GM06990 (cell line): ENCODE measurements at regions not wholly inside any gene's neighbourhood (a gene's known extent, or its start where the extent isn't known, plus 50 kb on each side); places are given as distances from the start of the nearest gene placed in this dataset.
A peak's percentile ranks its signal among the peaks of the same experiment; 100 is the strongest.
"Not testable (repeated sequence)": the region's sequence is repeated elsewhere in the genome, so short reads cannot be mapped to it uniquely, and the experiment has no call there.

Experiments
- DNase-seq: peaks from one replicate; pipeline ENCODE4 v3.0.0-alpha.2; 2011; ENCODE audit not compliant: insufficient read length; ENCODE audit errors: extremely low read depth
- H3K27me3 ChIP-seq: replicated peaks from 2 replicates; pipeline ENCODE4 v1.6.0; 2011; ENCODE audit warnings: low read length; ENCODE audit not compliant: control insufficient read depth, insufficient read depth
- H3K36me3 ChIP-seq: 2 replicates; pipeline ENCODE4 v1.5.1; 2011; ENCODE audit warnings: low read length; ENCODE audit not compliant: control insufficient read depth, insufficient read depth
- H3K4me3 ChIP-seq: replicated peaks from 2 replicates; pipeline ENCODE4 v1.5.1; 2011; ENCODE audit warnings: low read depth, mild to moderate bottlenecking, control low read depth, low read length
- TF ChIP-seq, protein P1 (sequence below): IDR thresholded peaks from 2 replicates; pipeline ENCODE4 v1.5.1; 2011; ENCODE audit warnings: low read length, control low read depth, mild to moderate bottlenecking, inconsistent platforms; ENCODE audit not compliant: insufficient read depth, poor library complexity, severe bottlenecking

DNA sequence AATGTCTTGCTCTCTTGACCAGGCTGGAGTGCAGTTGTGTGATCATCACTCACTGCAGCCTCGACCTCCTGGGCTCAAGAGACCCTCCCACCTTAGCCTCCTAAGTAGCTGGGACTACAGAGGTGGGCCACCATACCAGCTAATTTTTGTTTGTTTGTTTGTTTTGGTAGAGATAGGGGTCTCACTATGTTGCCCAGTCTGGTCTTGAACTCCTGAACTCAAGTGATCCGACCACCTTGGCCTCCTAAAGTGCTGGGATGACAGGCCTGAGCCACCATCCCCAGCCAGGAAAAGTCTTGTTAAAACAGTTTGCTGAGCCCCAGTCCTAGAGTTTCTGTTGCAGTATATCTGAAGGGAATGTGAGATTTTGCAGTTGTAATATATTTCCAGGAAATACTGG lies 83.9 kb downstream of the SKIDA1 start:
- Histone ChIP-seq H3K27me3 (no peaks in the 10 kb centered on the region), H3K4me3 (no peak overlapping the region), H3K36me3 (no peaks in the 10 kb centered on the region)

DNA sequence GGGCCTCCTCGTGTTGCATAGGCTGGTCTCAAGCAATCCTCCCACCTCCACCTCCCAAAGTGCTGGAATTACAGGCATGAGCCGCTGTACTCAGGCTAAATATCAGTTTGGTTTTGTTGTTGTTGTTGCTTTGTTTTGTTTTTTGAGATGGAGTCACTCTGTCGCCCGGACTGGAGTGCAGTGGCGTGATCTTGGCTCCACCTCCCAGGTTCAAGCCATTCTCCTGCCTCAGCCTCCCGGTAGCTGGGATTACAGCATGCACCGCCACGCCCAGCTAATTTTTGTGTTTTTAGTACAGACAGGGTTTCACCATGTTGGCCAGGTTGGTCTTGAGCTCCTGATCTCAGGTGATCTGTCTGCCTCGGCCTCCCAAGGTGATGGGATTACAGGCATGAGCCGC lies 86.6 kb downstream of the SKIDA1 start:
- H3K27me3 ChIP-seq, H3K4me3 ChIP-seq, H3K36me3 ChIP-seq, DNase-seq: not testable (repeated sequence)

More for the DNA sequence above, 83.9 kb downstream of the SKIDA1 start:
- TF ChIP-seq, protein P1, sequence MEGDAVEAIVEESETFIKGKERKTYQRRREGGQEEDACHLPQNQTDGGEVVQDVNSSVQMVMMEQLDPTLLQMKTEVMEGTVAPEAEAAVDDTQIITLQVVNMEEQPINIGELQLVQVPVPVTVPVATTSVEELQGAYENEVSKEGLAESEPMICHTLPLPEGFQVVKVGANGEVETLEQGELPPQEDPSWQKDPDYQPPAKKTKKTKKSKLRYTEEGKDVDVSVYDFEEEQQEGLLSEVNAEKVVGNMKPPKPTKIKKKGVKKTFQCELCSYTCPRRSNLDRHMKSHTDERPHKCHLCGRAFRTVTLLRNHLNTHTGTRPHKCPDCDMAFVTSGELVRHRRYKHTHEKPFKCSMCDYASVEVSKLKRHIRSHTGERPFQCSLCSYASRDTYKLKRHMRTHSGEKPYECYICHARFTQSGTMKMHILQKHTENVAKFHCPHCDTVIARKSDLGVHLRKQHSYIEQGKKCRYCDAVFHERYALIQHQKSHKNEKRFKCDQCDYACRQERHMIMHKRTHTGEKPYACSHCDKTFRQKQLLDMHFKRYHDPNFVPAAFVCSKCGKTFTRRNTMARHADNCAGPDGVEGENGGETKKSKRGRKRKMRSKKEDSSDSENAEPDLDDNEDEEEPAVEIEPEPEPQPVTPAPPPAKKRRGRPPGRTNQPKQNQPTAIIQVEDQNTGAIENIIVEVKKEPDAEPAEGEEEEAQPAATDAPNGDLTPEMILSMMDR, result no peak
- DNase-seq, result no peak

DNA sequence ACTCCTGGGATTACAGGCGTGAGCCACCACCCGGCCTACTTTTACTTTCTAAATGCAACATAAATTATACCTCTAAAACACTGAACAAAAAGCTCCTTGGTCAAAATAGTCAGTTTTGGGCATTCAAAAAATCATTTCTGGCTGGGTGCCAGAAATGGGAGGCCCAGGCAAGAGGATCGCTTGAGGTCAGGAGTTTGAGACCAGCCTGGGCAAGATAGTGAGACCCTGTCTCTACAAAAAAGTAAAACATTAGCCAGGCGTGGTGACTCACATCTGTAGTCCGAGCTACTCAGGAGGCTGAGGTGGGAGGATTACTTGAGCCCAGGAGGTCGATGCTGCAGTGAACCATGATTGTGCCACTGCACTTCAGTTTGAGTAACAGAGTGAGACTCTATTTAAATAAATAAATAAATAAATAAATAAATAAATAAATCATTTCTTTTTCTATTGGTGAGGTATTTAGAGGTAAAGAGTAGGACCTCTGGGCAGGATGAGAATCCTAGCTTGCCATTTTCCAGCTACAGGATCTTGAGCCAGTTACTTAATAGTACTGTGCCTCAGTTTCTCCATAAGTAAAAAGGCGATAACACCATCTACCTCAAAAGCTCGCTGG lies 87.6 kb downstream of the SKIDA1 start:
- Histone ChIP-seq H3K27me3 (no peaks in the 10 kb centered on the region), H3K4me3 (no peak overlapping the region), H3K36me3 (no peaks in the 10 kb centered on the region)
- DNase-seq, result no peak
- TF ChIP-seq, protein P1, result no peak

DNA sequence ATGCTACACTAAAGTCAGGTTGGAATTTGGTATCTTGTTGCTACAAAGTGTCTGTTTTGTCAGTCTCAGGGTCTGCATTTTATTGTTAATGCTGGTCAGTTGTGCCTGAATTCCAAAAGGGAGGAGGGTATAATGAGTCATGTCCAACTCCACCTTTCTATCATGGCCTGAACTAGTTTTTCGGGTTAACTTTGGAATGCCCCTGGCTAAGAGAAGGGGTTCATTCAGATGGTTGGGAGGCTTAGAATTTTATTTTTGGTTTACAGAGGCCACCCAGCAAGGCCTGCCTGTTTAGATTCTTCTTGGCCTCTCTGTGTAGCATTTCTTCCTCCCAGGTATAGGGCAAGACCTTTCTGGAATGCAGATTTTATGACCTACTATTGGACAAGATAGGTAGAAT lies 93.2 kb downstream of the SKIDA1 start:
- DNase-seq, result no peak
- Histone ChIP-seq H3K4me3 (no peak overlapping the region), H3K27me3 (no peaks in the 10 kb centered on the region), H3K36me3 (no peaks in the 10 kb centered on the region)
- TF ChIP-seq, protein P1, result no peak

DNA sequence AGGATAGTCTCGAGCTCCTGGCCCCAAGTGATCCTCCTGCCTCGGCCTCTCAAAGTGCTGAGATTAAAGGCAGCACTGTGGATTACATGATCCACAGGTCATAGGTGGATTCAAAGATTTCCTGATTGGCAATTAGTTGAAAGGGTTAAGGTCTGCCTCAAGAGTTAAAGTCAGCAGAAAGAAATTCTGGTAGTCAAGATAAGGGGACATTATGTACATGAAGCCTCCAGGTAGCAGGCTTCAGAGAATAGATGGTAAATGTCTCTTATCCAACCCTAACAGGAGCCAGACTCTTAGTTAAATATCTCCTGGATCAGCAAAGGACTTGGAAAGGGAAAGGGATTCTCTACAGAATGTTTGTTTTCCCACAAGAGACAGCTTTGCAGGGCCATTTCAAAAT lies 93.7 kb downstream of the SKIDA1 start:
- Histone ChIP-seq H3K27me3 (no peaks in the 10 kb centered on the region), H3K4me3 (no peak overlapping the region), H3K36me3 (no peaks in the 10 kb centered on the region)
- DNase-seq, result no peak
- TF ChIP-seq, protein P1, result no peak

DNA sequence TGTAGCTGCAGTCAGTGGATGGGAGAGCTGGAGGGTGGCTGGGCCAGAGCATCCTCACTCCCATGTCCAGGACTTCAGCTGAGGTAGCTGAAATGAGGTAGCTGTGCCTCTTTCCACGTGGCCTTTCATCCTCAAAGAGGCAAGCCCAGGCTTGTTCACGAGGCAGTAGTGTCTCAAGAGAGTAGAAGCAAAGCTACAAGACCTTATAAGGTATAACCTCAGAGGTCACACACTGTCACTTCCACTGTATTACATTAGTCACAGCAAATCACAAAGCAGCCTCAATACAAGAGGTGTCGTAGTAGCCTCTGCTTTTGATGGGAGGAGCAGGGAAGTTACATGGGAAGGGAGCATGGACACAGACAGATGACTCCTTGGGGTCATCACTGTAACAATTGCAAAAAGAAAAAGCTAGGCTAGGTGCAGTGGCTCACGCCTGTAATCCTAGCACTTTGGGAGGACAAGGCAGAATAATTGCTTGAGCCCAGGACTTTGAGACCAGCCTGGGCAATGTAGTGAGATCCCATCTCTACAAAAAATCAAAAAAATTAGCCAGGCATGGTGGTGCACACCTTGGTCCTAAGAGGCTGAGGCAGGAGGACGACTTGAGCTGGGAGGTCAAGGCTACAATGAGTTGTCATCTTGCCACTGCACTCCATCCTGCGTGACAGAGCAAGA lies 97.5 kb downstream of the SKIDA1 start:
- DNase-seq, result peak; percentile 19
- Histone ChIP-seq H3K27me3 (no peaks in the 10 kb centered on the region), H3K36me3 (no peaks in the 10 kb centered on the region), H3K4me3 (no peak overlapping the region)
- TF ChIP-seq, protein P1, result no peak
